ENCODE measurements at regions not wholly inside any gene's neighbourhood (a gene's known extent, or its start where the extent isn't known, plus 50 kb on each side); places are given as distances from the start of the nearest gene placed in this dataset.

DNA sequence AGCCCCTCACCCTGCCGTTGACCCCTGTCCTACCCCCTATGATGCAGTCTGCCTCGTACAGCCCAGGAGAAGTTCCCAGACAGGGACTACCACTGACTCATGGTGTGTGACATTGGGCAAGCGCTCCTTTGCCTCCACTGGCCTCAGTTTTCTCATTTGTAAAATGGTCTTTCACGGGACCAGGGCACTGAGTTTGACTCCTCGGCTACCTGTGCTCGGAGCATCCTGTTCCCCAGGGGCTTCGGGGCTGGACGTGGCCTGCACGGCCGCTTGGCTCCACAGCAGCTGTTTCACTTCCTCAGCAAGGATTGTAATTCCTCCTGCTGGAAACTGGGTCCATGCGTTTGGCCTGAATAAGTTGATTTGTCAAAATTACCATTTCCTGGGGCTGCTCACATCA is 277.3 kb downstream of the MATN1 start:
- H3K9me1 ChIP-seq (ENCODE audit: control insufficient read depth, extremely low read depth, insufficient read depth, low read length) = no peaks in the 10 kb centered on the region
- H3K4me1 ChIP-seq (ENCODE audit: control insufficient read depth, extremely low read depth, insufficient read depth, low read length) = peaks cover 7% of the 10 kb centered on the region
- dilution Hi-C loops (cut with MboI; ENCODE audit: extremely low pct_ligation_motif_present, low sequenced_read_pairs) = no loop called here
- H3K4me2 ChIP-seq (ENCODE audit: control insufficient read depth, extremely low read depth, insufficient read depth, low read depth, low read length) = no peak overlapping the region
- H3K79me2 ChIP-seq (ENCODE audit: control insufficient read depth, insufficient read depth, low read length) = no peaks in the 10 kb centered on the region
- DNase-seq (ENCODE audit: low read depth, low spot score) (no peak), FAIRE-seq (no peak)
- no peaks in the 10 kb centered on the region for H3K36me3 ChIP-seq (ENCODE audit: control insufficient read depth in 2 of 2, extremely low read depth in 1 of 2, insufficient read depth in 2 of 2, low read length in 2 of 2)
- no peak overlapping the region for H3K9ac ChIP-seq (ENCODE audit: control insufficient read depth, extremely low read depth, insufficient read depth, low read length)
- no peaks in the 10 kb centered on the region for H3K9me3 ChIP-seq (ENCODE audit: control insufficient read depth, low read depth, low read length)
- H2AFZ ChIP-seq (ENCODE audit: control insufficient read depth, low read length) = no peak overlapping the region
- no peak overlapping the region for H3K4me3 ChIP-seq (ENCODE audit: control insufficient read depth in 2 of 3, extremely low read depth in 1 of 3, insufficient read depth in 2 of 3, low read depth in 1 of 3, low read length in 3 of 3)
- no peaks in the 10 kb centered on the region for H4K20me1 ChIP-seq (ENCODE audit: control insufficient read depth, extremely low read depth, insufficient read depth, low read length)
- no peak overlapping the region for H3K27ac ChIP-seq (ENCODE audit: control insufficient read depth, insufficient read depth, low read length)
- no peaks in the 10 kb centered on the region for H3K27me3 ChIP-seq (ENCODE audit: control insufficient read depth, extremely low read depth, insufficient read depth, low read length)
- TF ChIP-seq, protein P1, sequence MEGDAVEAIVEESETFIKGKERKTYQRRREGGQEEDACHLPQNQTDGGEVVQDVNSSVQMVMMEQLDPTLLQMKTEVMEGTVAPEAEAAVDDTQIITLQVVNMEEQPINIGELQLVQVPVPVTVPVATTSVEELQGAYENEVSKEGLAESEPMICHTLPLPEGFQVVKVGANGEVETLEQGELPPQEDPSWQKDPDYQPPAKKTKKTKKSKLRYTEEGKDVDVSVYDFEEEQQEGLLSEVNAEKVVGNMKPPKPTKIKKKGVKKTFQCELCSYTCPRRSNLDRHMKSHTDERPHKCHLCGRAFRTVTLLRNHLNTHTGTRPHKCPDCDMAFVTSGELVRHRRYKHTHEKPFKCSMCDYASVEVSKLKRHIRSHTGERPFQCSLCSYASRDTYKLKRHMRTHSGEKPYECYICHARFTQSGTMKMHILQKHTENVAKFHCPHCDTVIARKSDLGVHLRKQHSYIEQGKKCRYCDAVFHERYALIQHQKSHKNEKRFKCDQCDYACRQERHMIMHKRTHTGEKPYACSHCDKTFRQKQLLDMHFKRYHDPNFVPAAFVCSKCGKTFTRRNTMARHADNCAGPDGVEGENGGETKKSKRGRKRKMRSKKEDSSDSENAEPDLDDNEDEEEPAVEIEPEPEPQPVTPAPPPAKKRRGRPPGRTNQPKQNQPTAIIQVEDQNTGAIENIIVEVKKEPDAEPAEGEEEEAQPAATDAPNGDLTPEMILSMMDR (optimal IDR thresholded peaks at IDR 0.05 in 1 of 3, IDR thresholded peaks at IDR 0.05 in 1 of 3, conservative IDR thresholded peaks at IDR 0.05 in 1 of 3; ENCODE audit: extremely low read depth in 1 of 3, insufficient read depth in 2 of 3, low read length in 3 of 3) = no peak
- no peak for TF ChIP-seq EZH2 (IDR thresholded peaks at IDR 0.05; ENCODE audit: low read length)

DNA sequence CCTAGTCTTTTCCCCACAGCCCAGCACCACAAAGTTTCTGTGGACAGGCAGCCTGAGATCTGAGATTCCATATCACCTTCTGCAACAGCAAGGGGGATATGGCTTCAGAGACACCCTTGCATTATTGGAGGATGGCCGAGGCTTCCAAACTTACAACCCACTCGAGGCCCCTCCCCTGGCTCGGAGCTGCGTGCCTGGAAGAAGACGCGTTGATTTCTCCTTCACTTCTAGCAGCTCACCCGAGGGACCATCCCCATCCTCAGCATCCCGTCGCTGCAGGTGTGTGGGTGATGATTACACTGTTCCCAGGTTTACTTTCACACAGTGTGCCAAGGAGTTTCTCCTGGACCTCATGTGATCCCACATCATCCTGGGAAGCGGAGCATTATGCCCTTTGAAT is 277.9 kb downstream of the MATN1 start:
- Histone ChIP-seq H3K36me3 (ENCODE audit: control insufficient read depth in 2 of 2, extremely low read depth in 1 of 2, insufficient read depth in 2 of 2, low read length in 2 of 2) (no peaks in the 10 kb centered on the region), H3K4me1 (ENCODE audit: control insufficient read depth, extremely low read depth, insufficient read depth, low read length) (peaks cover 7% of the 10 kb centered on the region), H3K4me3 (ENCODE audit: control insufficient read depth in 2 of 3, extremely low read depth in 1 of 3, insufficient read depth in 2 of 3, low read depth in 1 of 3, low read length in 3 of 3) (no peak overlapping the region), H3K27me3 (ENCODE audit: control insufficient read depth, extremely low read depth, insufficient read depth, low read length) (no peaks in the 10 kb centered on the region), H3K4me2 (ENCODE audit: control insufficient read depth, extremely low read depth, insufficient read depth, low read depth, low read length) (no peak overlapping the region), H3K27ac (ENCODE audit: control insufficient read depth, insufficient read depth, low read length) (no peak overlapping the region), H4K20me1 (ENCODE audit: control insufficient read depth, extremely low read depth, insufficient read depth, low read length) (no peaks in the 10 kb centered on the region), H3K79me2 (ENCODE audit: control insufficient read depth, insufficient read depth, low read length) (no peaks in the 10 kb centered on the region), H3K9ac (ENCODE audit: control insufficient read depth, extremely low read depth, insufficient read depth, low read length) (no peak overlapping the region), H3K9me1 (ENCODE audit: control insufficient read depth, extremely low read depth, insufficient read depth, low read length) (no peaks in the 10 kb centered on the region), H2AFZ (ENCODE audit: control insufficient read depth, low read length) (no peak overlapping the region), H3K9me3 (ENCODE audit: control insufficient read depth, low read depth, low read length) (no peaks in the 10 kb centered on the region)
- no peak for DNase-seq (ENCODE audit: low read depth, low spot score)
- no peak for TF ChIP-seq EZH2 (IDR thresholded peaks at IDR 0.05; ENCODE audit: low read length)
- TF ChIP-seq, protein P1 (optimal IDR thresholded peaks at IDR 0.05 in 1 of 3, IDR thresholded peaks at IDR 0.05 in 1 of 3, conservative IDR thresholded peaks at IDR 0.05 in 1 of 3; ENCODE audit: extremely low read depth in 1 of 3, insufficient read depth in 2 of 3, low read length in 3 of 3) = no peak
- no peak for FAIRE-seq
- dilution Hi-C loops (cut with MboI; ENCODE audit: extremely low pct_ligation_motif_present, low sequenced_read_pairs) = no loop called here

Data from keratinocyte (primary cell).